MM.1S (cell line): ENCODE measurements at regions not wholly inside any gene's neighbourhood (a gene's known extent, or its start where the extent isn't known, plus 50 kb on each side); places are given as distances from the start of the nearest gene placed in this dataset.

ENCODE experiments used
- DNase-seq: peaks from one replicate; pipeline ENCODE4 v3.0.0-alpha.2; 2015
- H2AFZ ChIP-seq: fragments of 300-600 bp; sonication (generic); 2 replicates; pipeline ENCODE4 v1.6.0; 2016; ENCODE audit warnings: antibody characterized with exemption, low read length
- H3F3A ChIP-seq: fragments of 300-600 bp; sonication (generic); 2 replicates; pipeline ENCODE4 v1.6.1; 2016; ENCODE audit warnings: mild to moderate bottlenecking, antibody characterized with exemption, low read length, moderate library complexity, mixed read lengths; ENCODE audit not compliant: insufficient read depth
- H3K27ac ChIP-seq: fragments of 300-600 bp; sonication (generic); 2 replicates; pipeline ENCODE4 v1.5.1; 2016; ENCODE audit warnings: mild to moderate bottlenecking, low read length
- H3K27me3 ChIP-seq: fragments of 300-600 bp; sonication (generic); replicated peaks from 2 replicates; pipeline ENCODE4 v1.6.0; 2016; ENCODE audit warnings: low read length; ENCODE audit not compliant: insufficient read depth
- H3K36me3 ChIP-seq: fragments of 300-600 bp; sonication (generic); replicated peaks from 2 replicates; pipeline ENCODE4 v1.6.1; 2016; ENCODE audit warnings: mild to moderate bottlenecking, low read length, mixed read lengths; ENCODE audit not compliant: insufficient read depth
- H3K4me1 ChIP-seq: fragments of 300-600 bp; sonication (generic); 2 replicates; pipeline ENCODE4 v1.6.1; 2016; ENCODE audit warnings: low read length, mixed read lengths
- H3K4me2 ChIP-seq: fragments of 300-600 bp; sonication (generic); 2 replicates; pipeline ENCODE4 v1.6.0; 2016; ENCODE audit warnings: low read depth, low read length
- H3K4me3 ChIP-seq: fragments of 300-600 bp; sonication (generic); 2 replicates; pipeline ENCODE4 v1.5.1; 2016; ENCODE audit warnings: low read length, mixed read lengths
- H3K79me2 ChIP-seq: fragments of 300-600 bp; sonication (generic); 2 replicates; pipeline ENCODE4 v1.6.1; 2016; ENCODE audit warnings: mixed run types, low read length, mixed read lengths
- H3K9ac ChIP-seq: fragments of 300-600 bp; sonication (generic); 2 replicates; pipeline ENCODE4 v1.6.1; 2016; ENCODE audit warnings: low read length, mixed read lengths
- H3K9me2 ChIP-seq: fragments of 300-600 bp; sonication (generic); replicated peaks from 2 replicates; pipeline ENCODE4 v1.6.1; 2016; ENCODE audit warnings: mild to moderate bottlenecking, low read length, mixed read lengths; ENCODE audit not compliant: insufficient read depth
- H3K9me3 ChIP-seq: fragments of 300-600 bp; sonication (generic); replicated peaks from 2 replicates; pipeline ENCODE4 v1.6.1; 2016; ENCODE audit warnings: mild to moderate bottlenecking, low read length, mixed read lengths; ENCODE audit not compliant: insufficient read depth
- H4K20me1 ChIP-seq: fragments of 300-600 bp; sonication (generic); 2 replicates; pipeline ENCODE4 v1.6.1; 2016; ENCODE audit warnings: mild to moderate bottlenecking, low read length, moderate library complexity, mixed read lengths; ENCODE audit not compliant: insufficient read depth
- EZH2 ChIP-seq: fragments of 300-600 bp; sonication (generic); optimal IDR thresholded peaks from 2 replicates; pipeline ENCODE3; 2017; ENCODE audit warnings: low read depth, mild to moderate bottlenecking, antibody characterized with exemption, low read length, mixed read lengths
- EZH2phosphoT487 ChIP-seq: fragments of 300-600 bp; sonication (generic); IDR thresholded peaks from 2 replicates; pipeline ENCODE4 v1.6.1; 2018; ENCODE audit warnings: antibody characterized with exemption, low read length
- TF ChIP-seq, protein P1 (sequence below): fragments of 300-600 bp; sonication (generic); IDR thresholded peaks from 2 replicates; pipeline ENCODE4 v1.5.1; 2016; ENCODE audit warnings: antibody characterized with exemption, low read length, mixed read lengths

DNA sequence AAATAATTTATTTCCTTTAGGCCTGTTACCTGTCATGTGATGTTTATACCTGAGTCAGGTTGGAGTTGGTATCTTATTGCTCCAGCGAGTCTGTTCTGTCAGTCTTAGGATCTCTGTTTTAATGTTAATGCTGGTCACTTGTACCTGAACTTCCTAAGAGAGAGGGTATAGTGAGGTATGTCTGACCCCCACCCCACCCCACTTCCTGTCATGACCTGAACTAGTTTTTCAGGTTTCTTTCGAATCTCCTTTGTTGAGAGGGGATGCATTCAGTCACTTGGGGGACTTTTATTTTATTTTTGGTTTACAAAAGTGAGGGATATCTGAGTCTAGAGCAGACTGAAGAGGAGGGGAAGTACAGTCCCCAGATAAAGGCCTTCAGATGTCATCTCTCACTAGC lies 769.0 kb upstream of the COBL start:
- Histone ChIP-seq H3F3A (no peaks in the 10 kb centered on the region), H3K9me2 (no peaks in the 10 kb centered on the region), H3K4me2 (no peak overlapping the region), H3K27ac (no peak overlapping the region), H3K79me2 (no peaks in the 10 kb centered on the region), H3K9me3 (no peaks in the 10 kb centered on the region), H3K36me3 (no peaks in the 10 kb centered on the region), H3K4me3 (no peak overlapping the region), H3K4me1 (no peaks in the 10 kb centered on the region), H2AFZ (no peak overlapping the region), H3K9ac (no peak overlapping the region), H3K27me3 (no peaks in the 10 kb centered on the region), H4K20me1 (no peaks in the 10 kb centered on the region)
- no peak for DNase-seq
- TF ChIP-seq EZH2, result no peak

DNA sequence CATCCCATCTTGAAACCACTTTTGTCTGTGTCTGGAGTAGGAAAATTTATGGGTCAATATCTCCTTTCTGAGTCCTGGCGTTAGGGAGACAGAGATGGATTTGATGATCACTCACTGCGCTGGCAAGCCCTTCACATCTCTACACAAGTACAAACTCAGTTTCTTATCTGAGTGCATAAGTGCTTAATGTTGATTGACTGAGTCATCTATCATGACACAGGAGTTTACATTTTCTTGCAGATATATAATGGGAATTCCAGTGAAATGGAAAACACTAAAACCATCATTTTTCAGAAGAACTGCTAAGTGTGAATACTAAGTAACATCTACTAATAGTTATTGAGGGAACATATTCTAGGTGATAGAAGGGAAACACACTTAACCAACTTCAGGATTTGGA lies 763.9 kb upstream of the COBL start:
- H2AFZ ChIP-seq, result no peak overlapping the region
- no peaks in the 10 kb centered on the region for H3K9me2 ChIP-seq
- no peaks in the 10 kb centered on the region for H3K27me3 ChIP-seq
- H3K79me2 ChIP-seq, result no peaks in the 10 kb centered on the region
- no peaks in the 10 kb centered on the region for H3K36me3 ChIP-seq
- H3K4me3 ChIP-seq, result no peak overlapping the region
- no peak for DNase-seq
- H3K4me1 ChIP-seq, result peaks cover 13% of the 10 kb centered on the region
- no peak overlapping the region for H3K4me2 ChIP-seq
- TF ChIP-seq, protein P1, sequence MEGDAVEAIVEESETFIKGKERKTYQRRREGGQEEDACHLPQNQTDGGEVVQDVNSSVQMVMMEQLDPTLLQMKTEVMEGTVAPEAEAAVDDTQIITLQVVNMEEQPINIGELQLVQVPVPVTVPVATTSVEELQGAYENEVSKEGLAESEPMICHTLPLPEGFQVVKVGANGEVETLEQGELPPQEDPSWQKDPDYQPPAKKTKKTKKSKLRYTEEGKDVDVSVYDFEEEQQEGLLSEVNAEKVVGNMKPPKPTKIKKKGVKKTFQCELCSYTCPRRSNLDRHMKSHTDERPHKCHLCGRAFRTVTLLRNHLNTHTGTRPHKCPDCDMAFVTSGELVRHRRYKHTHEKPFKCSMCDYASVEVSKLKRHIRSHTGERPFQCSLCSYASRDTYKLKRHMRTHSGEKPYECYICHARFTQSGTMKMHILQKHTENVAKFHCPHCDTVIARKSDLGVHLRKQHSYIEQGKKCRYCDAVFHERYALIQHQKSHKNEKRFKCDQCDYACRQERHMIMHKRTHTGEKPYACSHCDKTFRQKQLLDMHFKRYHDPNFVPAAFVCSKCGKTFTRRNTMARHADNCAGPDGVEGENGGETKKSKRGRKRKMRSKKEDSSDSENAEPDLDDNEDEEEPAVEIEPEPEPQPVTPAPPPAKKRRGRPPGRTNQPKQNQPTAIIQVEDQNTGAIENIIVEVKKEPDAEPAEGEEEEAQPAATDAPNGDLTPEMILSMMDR, result no peak
- no peak for TF ChIP-seq EZH2phosphoT487
- no peak for TF ChIP-seq EZH2
- no peaks in the 10 kb centered on the region for H4K20me1 ChIP-seq
- H3K9me3 ChIP-seq, result no peaks in the 10 kb centered on the region
- H3K27ac ChIP-seq, result no peak overlapping the region
- H3K9ac ChIP-seq, result no peak overlapping the region
- H3F3A ChIP-seq, result peaks cover 5% of the 10 kb centered on the region; the same call in 1 of the 2 replicates

DNA sequence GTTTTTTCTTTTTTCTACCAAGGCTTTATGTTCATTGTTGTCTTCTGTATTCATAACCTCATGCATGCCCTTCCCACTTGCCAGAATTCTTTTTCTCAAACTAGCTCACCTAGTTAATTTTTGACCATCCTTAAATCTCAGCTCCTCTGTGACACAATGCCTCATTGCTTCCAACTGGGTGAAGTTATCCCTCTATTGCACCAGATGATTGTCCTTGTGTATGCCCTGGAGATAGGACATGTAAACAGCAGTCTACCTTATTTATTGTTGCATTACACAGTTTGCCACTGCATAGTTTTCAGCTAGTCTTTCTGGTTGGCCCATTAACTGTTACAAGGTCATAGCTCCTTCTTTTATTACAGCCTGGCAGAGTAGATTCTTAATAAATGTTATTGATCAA lies 763.1 kb upstream of the COBL start:
- no peak overlapping the region for H3K9ac ChIP-seq
- H4K20me1 ChIP-seq, result no peaks in the 10 kb centered on the region
- H3K4me2 ChIP-seq, result no peak overlapping the region
- H3K27me3 ChIP-seq, result no peaks in the 10 kb centered on the region
- H3K4me1 ChIP-seq, result peaks cover 13% of the 10 kb centered on the region
- no peaks in the 10 kb centered on the region for H3K9me3 ChIP-seq
- H3K27ac ChIP-seq, result no peak overlapping the region
- no peak overlapping the region for H3K4me3 ChIP-seq
- H3F3A ChIP-seq, result peaks cover 5% of the 10 kb centered on the region; the same call in 1 of the 2 replicates
- H3K36me3 ChIP-seq, result no peaks in the 10 kb centered on the region
- H3K9me2 ChIP-seq, result no peaks in the 10 kb centered on the region
- H2AFZ ChIP-seq, result no peak overlapping the region
- DNase-seq, result no peak
- no peaks in the 10 kb centered on the region for H3K79me2 ChIP-seq
- TF ChIP-seq EZH2, result no peak
- TF ChIP-seq, protein P1, result no peak
- no peak for TF ChIP-seq EZH2phosphoT487

DNA sequence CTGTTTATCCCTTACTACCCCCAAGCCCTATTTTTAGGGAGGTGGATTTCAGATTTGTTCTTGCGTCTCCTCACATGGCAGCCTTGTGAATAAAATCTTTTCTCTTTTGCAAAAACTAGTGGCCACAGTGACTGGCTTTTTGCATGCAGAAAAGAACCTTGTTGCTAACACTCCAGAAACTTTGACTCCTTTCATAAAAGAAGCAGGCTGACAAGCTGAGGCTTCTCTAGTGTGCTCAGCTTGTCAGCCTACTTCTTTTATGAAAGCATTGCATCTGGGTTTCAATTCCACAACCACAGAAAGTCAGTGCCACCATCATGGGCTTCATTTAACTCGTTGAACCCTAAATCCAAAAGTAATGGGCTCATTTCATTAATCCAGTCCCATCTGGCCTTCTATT lies 761.0 kb upstream of the COBL start:
- no peak for TF ChIP-seq EZH2
- TF ChIP-seq EZH2phosphoT487, result no peak
- TF ChIP-seq, protein P1, result no peak
- H2AFZ ChIP-seq, result peak overlapping the region; percentile 42; the same call in 1 of the 2 replicates
- H3K27ac ChIP-seq, result peak overlapping the region; percentile 59; the same call in 1 of the 2 replicates

More for the DNA sequence above, 761.0 kb upstream of the COBL start:
- Histone ChIP-seq H3K36me3 (no peaks in the 10 kb centered on the region), H3K9me2 (no peaks in the 10 kb centered on the region), H3K9me3 (no peaks in the 10 kb centered on the region), H3K79me2 (no peaks in the 10 kb centered on the region), H3K9ac (no peak overlapping the region), H3F3A (peaks cover 5% of the 10 kb centered on the region; the same call in 1 of the 2 replicates), H4K20me1 (no peaks in the 10 kb centered on the region), H3K4me2 (peak overlapping the region; percentile 33; the same call in 1 of the 2 replicates), H3K4me3 (no peak overlapping the region), H3K27me3 (no peaks in the 10 kb centered on the region), H3K4me1 (peaks cover 13% of the 10 kb centered on the region)
- peak; percentile 77 for DNase-seq
